OCI-LY3 (cell line): ENCODE measurements at regions not wholly inside any gene's neighbourhood (a gene's known extent, or its start where the extent isn't known, plus 50 kb on each side); places are given as distances from the start of the nearest gene placed in this dataset.

ENCODE experiments used
- H2AFZ ChIP-seq: fragments of 200-600, 300-600 bp; shearing (Covaris generic); 2 replicates; pipeline ENCODE4 v1.6.0; 2014; ENCODE audit warnings: antibody characterized with exemption, low read depth, low read length
- H3K27ac ChIP-seq: fragments of 200-600, 300-600 bp; sonication (generic); 2 replicates; pipeline ENCODE4 v1.5.1; 2014; ENCODE audit warnings: mild to moderate bottlenecking, low read length, moderate library complexity, mixed read lengths
- H3K27me3 ChIP-seq: fragments of 200-600, 300-600 bp; sonication (generic); 2 replicates; pipeline ENCODE4 v1.6.1; 2014; ENCODE audit warnings: low read depth, low read length, mixed read lengths
- H3K36me3 ChIP-seq: fragments of 200-600, 300-600 bp; sonication (generic); replicated peaks from 2 replicates; pipeline ENCODE3; 2014; ENCODE audit warnings: low read depth, low read length, mixed read lengths
- H3K4me1 ChIP-seq: fragments of 300-600, 200-600 bp; sonication (generic); 2 replicates; pipeline ENCODE4 v1.6.1; 2014; ENCODE audit warnings: low read length, mixed read lengths
- H3K4me2 ChIP-seq: fragments of 200-600, 300-600 bp; sonication (generic); 2 replicates; pipeline ENCODE4 v1.6.1; 2014; ENCODE audit warnings: low read length, mixed read lengths
- H3K4me3 ChIP-seq: fragments of 300-600, 200-600 bp; sonication (generic); 2 replicates; pipeline ENCODE4 v1.5.1; 2014; ENCODE audit warnings: antibody characterized with exemption, mild to moderate bottlenecking, low read length, moderate library complexity
- H3K79me2 ChIP-seq: fragments of 300-600, 200-600 bp; shearing (Covaris generic); 2 replicates; pipeline ENCODE4 v1.6.1; 2014; ENCODE audit warnings: mild to moderate bottlenecking, low read length, mixed read lengths
- H3K9ac ChIP-seq: fragments of 300-600, 200-600 bp; shearing (Covaris generic); 2 replicates; pipeline ENCODE4 v1.6.0; 2014; ENCODE audit warnings: mild to moderate bottlenecking, low read length, moderate library complexity
- H3K9me3 ChIP-seq: fragments of 200-600, 300-600 bp; shearing (Covaris generic); 2 replicates; pipeline ENCODE4 v1.6.1; 2014; ENCODE audit warnings: low read length, mixed read lengths; ENCODE audit not compliant: insufficient read depth
- H4K20me1 ChIP-seq: fragments of 200-600, 300-600 bp; sonication (generic); 2 replicates; pipeline ENCODE4 v1.6.1; 2016; ENCODE audit warnings: low read length, mixed read lengths; ENCODE audit not compliant: insufficient read depth
- EZH2phosphoT487 ChIP-seq: fragments of 200-600 bp; shearing (Covaris generic); IDR thresholded peaks from 2 replicates; pipeline ENCODE4 v1.6.1; 2018; ENCODE audit warnings: antibody characterized with exemption, mixed run types, low read depth
- TF ChIP-seq, protein P1 (sequence below): fragments of 200-600, 300-600 bp; sonication (generic); IDR thresholded peaks from 2 replicates; pipeline ENCODE4 v1.5.1; 2014; ENCODE audit warnings: antibody characterized with exemption, low read length, low read depth

GRCh38 chr1:76705560-76705959, 161.7 kb upstream of the ST6GALNAC5 start:
- Histone ChIP-seq H3K9ac (0 out of 2 replicates have a peak overlapping the region, but pooled peaks have one; percentile 17), H3K9me3 (no peaks in the 10 kb centered on the region), H4K20me1 (no peaks in the 10 kb centered on the region), H3K36me3 (no peaks in the 10 kb centered on the region), H3K27me3 (no peaks in the 10 kb centered on the region), H2AFZ (no peak overlapping the region), H3K79me2 (no peaks in the 10 kb centered on the region), H3K4me2 (peak overlapping the region; percentile 69), H3K4me3 (peak overlapping the region; percentile 49), H3K4me1 (peaks cover 30% of the 10 kb centered on the region), H3K27ac (peak overlapping the region; percentile 54)
- TF ChIP-seq, protein P1, sequence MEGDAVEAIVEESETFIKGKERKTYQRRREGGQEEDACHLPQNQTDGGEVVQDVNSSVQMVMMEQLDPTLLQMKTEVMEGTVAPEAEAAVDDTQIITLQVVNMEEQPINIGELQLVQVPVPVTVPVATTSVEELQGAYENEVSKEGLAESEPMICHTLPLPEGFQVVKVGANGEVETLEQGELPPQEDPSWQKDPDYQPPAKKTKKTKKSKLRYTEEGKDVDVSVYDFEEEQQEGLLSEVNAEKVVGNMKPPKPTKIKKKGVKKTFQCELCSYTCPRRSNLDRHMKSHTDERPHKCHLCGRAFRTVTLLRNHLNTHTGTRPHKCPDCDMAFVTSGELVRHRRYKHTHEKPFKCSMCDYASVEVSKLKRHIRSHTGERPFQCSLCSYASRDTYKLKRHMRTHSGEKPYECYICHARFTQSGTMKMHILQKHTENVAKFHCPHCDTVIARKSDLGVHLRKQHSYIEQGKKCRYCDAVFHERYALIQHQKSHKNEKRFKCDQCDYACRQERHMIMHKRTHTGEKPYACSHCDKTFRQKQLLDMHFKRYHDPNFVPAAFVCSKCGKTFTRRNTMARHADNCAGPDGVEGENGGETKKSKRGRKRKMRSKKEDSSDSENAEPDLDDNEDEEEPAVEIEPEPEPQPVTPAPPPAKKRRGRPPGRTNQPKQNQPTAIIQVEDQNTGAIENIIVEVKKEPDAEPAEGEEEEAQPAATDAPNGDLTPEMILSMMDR = no peak
- TF ChIP-seq EZH2phosphoT487 = no peak

DNA sequence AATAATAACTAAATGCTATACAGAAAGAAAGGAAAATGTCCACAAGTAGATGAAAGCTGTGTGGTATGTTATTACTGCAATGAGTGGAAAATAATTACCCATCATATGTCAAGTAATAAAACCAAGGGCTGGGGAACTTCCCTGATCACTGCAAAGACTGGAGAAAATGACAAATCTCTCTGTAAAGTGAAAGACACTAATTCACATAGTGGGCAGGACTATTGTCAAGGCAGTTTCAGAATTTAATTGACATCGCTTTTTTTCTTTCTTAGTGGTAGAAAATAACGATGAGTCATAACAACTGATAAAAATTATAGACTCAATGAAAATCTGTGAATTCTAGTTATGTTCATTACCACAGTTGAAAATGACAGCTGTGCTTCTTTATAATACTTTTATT, 153.7 kb upstream of the ST6GALNAC5 start:
- no peak overlapping the region for H2AFZ ChIP-seq
- no peaks in the 10 kb centered on the region for H4K20me1 ChIP-seq
- no peaks in the 10 kb centered on the region for H3K79me2 ChIP-seq
- no peak overlapping the region for H3K4me3 ChIP-seq
- no peak overlapping the region for H3K9ac ChIP-seq
- H3K27ac ChIP-seq = no peak overlapping the region
- H3K27me3 ChIP-seq = no peaks in the 10 kb centered on the region
- H3K4me1 ChIP-seq = peaks cover 9% of the 10 kb centered on the region
- H3K9me3 ChIP-seq = no peaks in the 10 kb centered on the region
- H3K4me2 ChIP-seq = peak overlapping the region; percentile 30
- H3K36me3 ChIP-seq = no peaks in the 10 kb centered on the region
- no peak for TF ChIP-seq EZH2phosphoT487
- TF ChIP-seq, protein P1 = no peak

DNA sequence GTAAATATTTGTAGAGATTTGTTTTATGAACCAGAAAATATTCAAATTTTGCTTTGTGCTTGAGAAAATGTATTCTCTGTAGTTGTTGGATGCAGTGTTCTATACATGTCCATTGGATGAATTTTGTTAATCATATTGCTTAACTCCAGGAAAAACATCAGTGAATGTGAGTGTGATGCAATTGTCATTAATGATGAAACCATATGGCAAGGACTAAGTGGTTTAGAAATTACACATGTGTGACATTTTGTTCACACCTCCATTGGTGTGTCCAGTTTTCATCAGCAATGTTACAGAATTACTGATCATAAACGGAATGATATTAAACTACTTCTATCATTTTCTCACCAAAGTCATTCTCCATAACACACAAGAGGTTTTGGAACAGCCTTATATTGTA, 151.8 kb upstream of the ST6GALNAC5 start:
- H3K9me3 ChIP-seq = no peaks in the 10 kb centered on the region
- no peak overlapping the region for H3K27ac ChIP-seq
- no peaks in the 10 kb centered on the region for H4K20me1 ChIP-seq
- no peak for TF ChIP-seq EZH2phosphoT487
- TF ChIP-seq, protein P1 = no peak
- no peaks in the 10 kb centered on the region for H3K27me3 ChIP-seq
- H2AFZ ChIP-seq = no peak overlapping the region
- no peak overlapping the region for H3K9ac ChIP-seq
- H3K36me3 ChIP-seq = no peaks in the 10 kb centered on the region
- no peaks in the 10 kb centered on the region for H3K79me2 ChIP-seq
- H3K4me1 ChIP-seq = peaks cover 9% of the 10 kb centered on the region
- H3K4me3 ChIP-seq = no peak overlapping the region
- no peak overlapping the region for H3K4me2 ChIP-seq

GRCh38 chr1:76723949-76724348, 143.3 kb upstream of the ST6GALNAC5 start:
- H3K4me3 ChIP-seq = no peak overlapping the region
- no peaks in the 10 kb centered on the region for H3K27me3 ChIP-seq
- H3K4me2 ChIP-seq = no peak overlapping the region
- no peak overlapping the region for H2AFZ ChIP-seq
- no peaks in the 10 kb centered on the region for H3K4me1 ChIP-seq
- no peak for TF ChIP-seq EZH2phosphoT487
- TF ChIP-seq, protein P1 = no peak
- H3K36me3 ChIP-seq = no peaks in the 10 kb centered on the region
- H4K20me1 ChIP-seq = no peaks in the 10 kb centered on the region
- H3K9ac ChIP-seq = no peak overlapping the region
- no peaks in the 10 kb centered on the region for H3K9me3 ChIP-seq
- H3K27ac ChIP-seq = no peak overlapping the region
- no peaks in the 10 kb centered on the region for H3K79me2 ChIP-seq
